GM21423 (cell line): ENCODE measurements at regions not wholly inside any gene's neighbourhood (a gene's known extent, or its start where the extent isn't known, plus 50 kb on each side); places are given as distances from the start of the nearest gene placed in this dataset.
"Not testable (repeated sequence)": the region's sequence is repeated elsewhere in the genome, so short reads cannot be mapped to it uniquely, and the experiment has no call there.

ENCODE experiments used
- ATAC-seq: cut with Tn5 transposase; IDR thresholded peaks from one replicate; pipeline ENCODE4 v1.9.1; 2021; ENCODE audit warnings: mild to moderate bottlenecking, moderate library complexity; ENCODE audit not compliant: unreplicated experiment

DNA sequence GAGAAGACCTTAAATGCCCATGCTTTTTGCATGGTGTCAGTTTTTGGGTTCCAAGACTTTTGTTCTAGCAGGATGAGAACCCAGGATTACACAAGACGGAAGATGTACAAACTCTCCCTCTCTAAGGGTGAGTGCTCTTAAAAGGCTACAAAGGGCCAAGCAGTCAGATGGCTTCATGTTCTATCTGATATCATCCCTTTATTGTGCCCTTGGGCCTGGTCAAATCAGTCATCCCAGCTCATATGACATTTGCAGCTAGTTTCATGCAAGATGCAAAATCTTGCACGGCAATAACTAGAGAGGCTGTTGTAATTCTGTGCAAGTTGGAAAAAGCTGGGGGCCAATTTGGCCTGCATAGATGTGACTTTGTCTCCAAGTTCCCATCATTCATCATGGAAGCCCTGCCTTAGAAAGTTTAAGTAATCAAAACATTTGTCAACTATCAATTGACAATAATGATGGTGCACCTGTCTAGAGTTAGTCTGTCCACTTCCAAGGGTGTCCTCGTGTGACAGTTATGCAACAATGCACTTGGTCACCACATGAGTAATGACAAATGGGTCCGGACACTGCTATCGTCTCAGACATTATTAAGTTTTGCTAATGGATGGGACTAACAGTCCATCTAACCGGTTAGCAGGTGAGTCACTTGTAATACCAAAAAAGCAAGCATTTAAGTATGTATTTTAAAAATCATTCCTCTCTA is 58.6 kb upstream of the ZFHX3 start:
- no peak for ATAC-seq

DNA sequence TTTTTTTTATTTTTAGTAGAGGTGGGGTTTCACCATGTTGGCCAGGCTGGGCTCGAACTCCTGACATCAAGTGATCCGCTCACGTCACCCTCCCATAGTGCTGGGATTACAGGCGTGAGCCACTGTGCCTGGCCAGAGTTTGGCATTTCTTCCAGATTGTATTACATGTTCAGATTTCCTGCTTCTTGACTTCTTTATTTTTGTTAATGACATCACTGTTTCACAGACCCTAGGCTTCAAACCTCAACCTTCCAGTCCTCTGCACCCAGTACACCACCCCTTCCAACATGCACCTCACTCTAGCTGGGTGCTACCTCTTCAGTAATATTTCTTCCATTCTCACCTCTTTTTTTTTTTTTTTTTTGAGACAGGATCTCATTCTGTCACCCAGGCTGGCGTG is 53.6 kb upstream of the ZFHX3 start:
- no peak for ATAC-seq

DNA sequence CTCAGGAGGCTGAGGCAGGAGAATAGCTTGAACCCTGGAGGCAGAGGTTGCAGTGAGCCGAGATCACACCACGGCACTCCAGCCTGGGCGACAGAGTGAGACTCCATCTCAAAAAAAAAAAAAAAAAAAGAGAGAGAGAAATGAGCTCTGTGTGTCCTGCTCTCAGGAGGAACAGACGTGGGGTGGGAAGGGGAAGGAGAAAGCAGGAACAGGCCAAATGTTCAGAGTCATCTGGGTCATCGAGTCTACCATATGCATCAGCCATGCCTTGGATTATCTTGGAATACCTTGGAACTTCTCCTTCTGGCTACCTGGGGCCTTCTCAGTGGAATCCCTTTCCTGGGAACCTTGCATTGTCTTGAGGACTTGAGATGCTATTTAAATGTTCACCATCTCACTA is 51.7 kb upstream of the ZFHX3 start:
- not testable (repeated sequence) for ATAC-seq
